Uterus (tissue), 3 donors: ENCODE measurements at regions not wholly inside any gene's neighbourhood (a gene's known extent, or its start where the extent isn't known, plus 50 kb on each side); places are given as distances from the start of the nearest gene placed in this dataset.

Source experiments
- DNase-seq, 2 donors: peaks; one replicate each; pipeline ENCODE4 v3.0.0-alpha.2; 2019 to 2020
- H3K27ac ChIP-seq, 2 donors: fragments of 200-600 bp; sonication (generic); 1 replicate in 1 of 2; 2 replicates in 1 of 2; pipeline ENCODE4 v1.5.1; 2016 to 2018
- H3K27me3 ChIP-seq, 2 donors: fragments of 200-600 bp; sonication (generic); one replicate each; pipeline ENCODE4 v1.5.1; 2018 to 2019; ENCODE audit warnings: control low read depth in 1 of 2
- H3K36me3 ChIP-seq, 2 donors: fragments of 200-600 bp; sonication (generic); one replicate each; pipeline ENCODE4 v1.5.1; 2019; ENCODE audit warnings: control low read depth in 1 of 2
- H3K4me1 ChIP-seq, 2 donors: fragments of 200-600 bp; sonication (generic); one replicate each; pipeline ENCODE4 v1.5.1; 2018 to 2019; ENCODE audit warnings: control low read depth in 1 of 2
- H3K4me3 ChIP-seq, 2 donors: fragments of 200-600 bp; sonication (generic); 1 replicate in 1 of 2; 2 replicates in 1 of 2; pipeline ENCODE4 v1.5.1; 2018 to 2019; ENCODE audit warnings: mild to moderate bottlenecking in 1 of 2
- H3K9me3 ChIP-seq, 2 donors: fragments of 200-600 bp; sonication (generic); one replicate each; pipeline ENCODE4 v1.5.1; 2019; ENCODE audit warnings: control low read depth in 1 of 2
- CTCF ChIP-seq, 4 experiments: fragments of 200-600 bp in 2 of 4; fragments of 450-650 bp in 2 of 4; sonication (generic) in 2 of 4; IDR thresholded peaks; one replicate each; pipeline ENCODE4 v1.5.1; 2016 to 2019; ENCODE audit warnings: antibody characterized with exemption in 4 of 4, mild to moderate bottlenecking in 2 of 4, moderate library complexity in 1 of 4
- POLR2A ChIP-seq, 2 donors: fragments of 450-650 bp; IDR thresholded peaks; one replicate each; pipeline ENCODE4 v1.6.1; 2016; ENCODE audit warnings: antibody characterized with exemption in 2 of 2, mild to moderate bottlenecking in 1 of 2, moderate library complexity in 1 of 2
- intact Hi-C: fragments of 100-400 bp; cut with DNase I; formaldehyde crosslinking; loops from one replicate; pipeline ENCODE4 v1.15.1; 2023; ENCODE audit warnings: low total_unique reads
- donor health status: DM: yes; HTN: yes; CAD: no.

GRCh38 chr10:10256860-10257259 is 760.8 kb upstream of the CELF2 start:
- H3K27me3 ChIP-seq = no peaks in the 10 kb centered on the region
- no peaks in the 10 kb centered on the region for H3K4me1 ChIP-seq
- TF ChIP-seq CTCF (IDR thresholded peaks at IDR 0.05) (no peak), POLR2A (IDR thresholded peaks at IDR 0.05) (no peak)
- H3K4me3 ChIP-seq = no peak overlapping the region
- peaks cover 0 to 3% of the 10 kb centered on the region in 2 donors for H3K9me3 ChIP-seq
- no peaks in the 10 kb centered on the region for H3K36me3 ChIP-seq
- no peak for DNase-seq
- no peak overlapping the region for H3K27ac ChIP-seq
- intact Hi-C loops = no loop called here

GRCh38 chr10:10259013-10259412 is 758.7 kb upstream of the CELF2 start:
- no peak overlapping the region for H3K4me3 ChIP-seq
- no peaks in the 10 kb centered on the region for H3K4me1 ChIP-seq
- no peak for DNase-seq
- no peaks in the 10 kb centered on the region for H3K36me3 ChIP-seq
- H3K9me3 ChIP-seq = peaks cover 0 to 3% of the 10 kb centered on the region in 2 donors
- no peaks in the 10 kb centered on the region for H3K27me3 ChIP-seq
- TF ChIP-seq POLR2A (IDR thresholded peaks at IDR 0.05) = no peak
- TF ChIP-seq CTCF (IDR thresholded peaks at IDR 0.05) = no peak
- intact Hi-C loops = no loop called here
- no peak overlapping the region for H3K27ac ChIP-seq

DNA sequence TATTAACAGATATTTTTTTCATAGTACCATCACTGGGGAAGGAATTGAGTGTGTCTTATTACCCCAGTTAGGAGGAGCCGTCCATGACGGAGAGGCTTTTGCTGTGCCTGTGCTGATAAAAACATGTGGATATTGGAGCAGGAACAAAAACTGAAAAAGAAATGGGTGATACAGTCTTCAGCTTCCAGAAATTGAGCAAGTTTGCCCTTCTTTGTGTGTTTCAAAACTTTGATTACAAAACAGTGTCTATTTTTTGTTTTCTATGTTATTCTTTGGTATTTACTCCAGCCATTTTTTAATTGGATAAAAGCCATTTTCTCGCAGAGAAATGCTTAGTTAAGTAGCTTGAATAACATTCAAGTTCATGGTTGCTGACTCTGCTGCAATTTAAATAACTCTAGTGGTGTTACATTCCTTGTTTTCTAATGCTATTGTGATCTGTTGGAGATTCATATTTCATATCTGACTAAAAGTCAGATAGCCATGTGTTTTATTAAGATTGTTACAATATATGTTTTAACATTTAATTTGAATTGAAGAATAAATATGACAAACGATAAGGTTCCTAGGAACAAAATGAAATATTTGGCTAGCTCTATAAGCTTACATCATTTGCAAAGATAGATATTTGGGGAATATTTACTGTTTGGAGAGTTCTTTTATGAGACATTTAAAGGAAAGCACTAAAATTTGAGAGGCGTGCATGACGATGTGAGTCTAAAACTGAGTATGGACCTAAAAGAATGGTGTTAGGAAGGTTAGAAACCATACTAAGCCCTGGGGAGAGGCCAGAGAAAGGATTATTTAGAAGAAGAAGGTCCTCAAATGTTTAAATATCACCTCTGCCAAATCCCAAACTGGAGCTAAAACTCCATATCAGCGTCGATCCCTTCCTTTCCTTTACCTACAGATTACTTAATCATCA is 747.3 kb upstream of the CELF2 start:
- no peak overlapping the region for H3K27ac ChIP-seq
- H3K27me3 ChIP-seq = no peaks in the 10 kb centered on the region
- H3K36me3 ChIP-seq = no peaks in the 10 kb centered on the region
- no peak overlapping the region for H3K4me3 ChIP-seq
- H3K9me3 ChIP-seq = no peaks in the 10 kb centered on the region
- DNase-seq = no peak
- intact Hi-C loops = no loop called here
- no peaks in the 10 kb centered on the region for H3K4me1 ChIP-seq
- TF ChIP-seq POLR2A (IDR thresholded peaks at IDR 0.05) (no peak), CTCF (IDR thresholded peaks at IDR 0.05) (no peak)

DNA sequence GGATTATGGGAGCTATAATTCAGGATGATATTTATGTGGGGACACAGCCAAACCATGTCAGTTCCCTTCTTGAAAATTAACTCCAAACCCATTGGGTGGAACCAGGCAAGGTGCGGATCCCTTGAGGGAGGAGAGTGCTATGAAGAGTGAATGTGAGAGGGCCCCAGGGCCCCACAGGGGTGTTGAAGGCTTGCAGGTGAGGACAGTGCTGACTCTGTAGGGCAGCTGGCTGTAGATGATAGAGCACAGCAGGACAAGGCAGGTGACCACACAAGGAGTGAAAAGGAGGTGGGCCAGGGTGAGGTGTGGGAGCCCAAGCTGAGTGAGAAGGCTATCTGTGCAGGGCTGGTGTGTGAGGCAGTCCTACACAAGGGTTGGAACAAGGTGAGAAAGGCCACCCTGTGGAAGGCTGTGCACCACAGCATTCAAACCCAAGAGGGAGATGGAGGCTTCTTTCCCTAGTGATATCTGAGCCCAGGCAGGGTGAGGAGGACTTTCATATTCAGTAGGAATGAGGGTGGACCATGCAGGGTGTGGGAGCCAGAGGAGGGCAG is 746.0 kb upstream of the CELF2 start:
- TF ChIP-seq CTCF (IDR thresholded peaks at IDR 0.05) = no peak
- no peaks in the 10 kb centered on the region for H3K36me3 ChIP-seq
- H3K9me3 ChIP-seq = no peaks in the 10 kb centered on the region
- no peak for DNase-seq
- intact Hi-C loops = no loop called here
- H3K4me1 ChIP-seq = no peaks in the 10 kb centered on the region
- H3K27me3 ChIP-seq = no peaks in the 10 kb centered on the region
- no peak overlapping the region for H3K27ac ChIP-seq
- H3K4me3 ChIP-seq = no peak overlapping the region

- Histone ChIP-seq H3K9me3 (no peaks in the 10 kb centered on the region), H3K27me3 (no peaks in the 10 kb centered on the region), H3K4me3 (no peak overlapping the region), H3K36me3 (no peaks in the 10 kb centered on the region), H3K4me1 (no peaks in the 10 kb centered on the region), H3K27ac (no peak overlapping the region)
- DNase-seq = no peak
- no peak for TF ChIP-seq CTCF (IDR thresholded peaks at IDR 0.05)
- TF ChIP-seq POLR2A (IDR thresholded peaks at IDR 0.05) = no peak
- intact Hi-C loops = no loop called here
These were observed 744.0 kb upstream of the CELF2 start for GRCh38 chr10:10273661-10274060.
